HG03103 (cell line): ENCODE measurements at regions not wholly inside any gene's neighbourhood (a gene's known extent, or its start where the extent isn't known, plus 50 kb on each side); places are given as distances from the start of the nearest gene placed in this dataset.
"Not testable (repeated sequence)": the region's sequence is repeated elsewhere in the genome, so short reads cannot be mapped to it uniquely, and the experiment has no call there.

Source experiments
- ATAC-seq: cut with Tn5 transposase; IDR thresholded peaks from one replicate; pipeline ENCODE4 v1.9.1; 2021; ENCODE audit warnings: low read depth; ENCODE audit not compliant: unreplicated experiment

- no peak for ATAC-seq
Observed at GRCh38 chr6:112502351-112503090, 155.4 kb downstream of the RFPL4B start.

- ATAC-seq: no peak
Observed at GRCh38 chr6:112503091-112503596, 156.0 kb downstream of the RFPL4B start.

- ATAC-seq: no peak
Observed at GRCh38 chr6:112504621-112505020, 157.5 kb downstream of the RFPL4B start.

GRCh38 chr6:112511441-112511840, 164.3 kb downstream of the RFPL4B start:
- ATAC-seq: no peak

GRCh38 chr6:112513175-112513574, 166.0 kb downstream of the RFPL4B start:
- no peak for ATAC-seq

GRCh38 chr6:112522587-112522986, 175.5 kb downstream of the RFPL4B start:
- ATAC-seq: no peak

- no peak for ATAC-seq
Observed at GRCh38 chr6:112524071-112524470, 176.9 kb downstream of the RFPL4B start.

GRCh38 chr6:112525749-112526148, 178.6 kb downstream of the RFPL4B start:
- ATAC-seq: no peak

- ATAC-seq: no peak
Observed at GRCh38 chr6:112526594-112526993, 179.5 kb downstream of the RFPL4B start.

- not testable (repeated sequence) for ATAC-seq
Observed at GRCh38 chr6:112528306-112528705, 181.2 kb downstream of the RFPL4B start.

- no peak for ATAC-seq
Observed at GRCh38 chr6:112535816-112536215, 188.7 kb downstream of the RFPL4B start.

- ATAC-seq: no peak
Observed at GRCh38 chr6:112539355-112539754, 192.2 kb downstream of the RFPL4B start.

- not testable (repeated sequence) for ATAC-seq
Observed at GRCh38 chr6:112541847-112542246, 194.7 kb downstream of the RFPL4B start.

- not testable (repeated sequence) for ATAC-seq
Observed at GRCh38 chr6:112547321-112548085, 200.4 kb downstream of the RFPL4B start.

GRCh38 chr6:112549749-112550148, 202.6 kb downstream of the RFPL4B start:
- ATAC-seq: no peak

GRCh38 chr6:112557435-112557834, 210.3 kb downstream of the RFPL4B start:
- ATAC-seq: no peak

GRCh38 chr6:112557961-112558360, 210.8 kb downstream of the RFPL4B start:
- ATAC-seq: no peak

GRCh38 chr6:112560651-112561050, 213.5 kb downstream of the RFPL4B start:
- ATAC-seq: no peak

- no peak for ATAC-seq
Observed at GRCh38 chr6:112562301-112563231, 215.4 kb downstream of the RFPL4B start.

- no peak for ATAC-seq
Observed at GRCh38 chr6:112563368-112563767, 216.2 kb downstream of the RFPL4B start.

GRCh38 chr6:112568066-112568465, 220.9 kb downstream of the RFPL4B start:
- no peak for ATAC-seq
